Endothelial cell (in vitro differentiated cells): ENCODE measurements at regions not wholly inside any gene's neighbourhood (a gene's known extent, or its start where the extent isn't known, plus 50 kb on each side); places are given as distances from the start of the nearest gene placed in this dataset.

ENCODE experiments used
- DNase-seq: peaks from one replicate; pipeline ENCODE4 v3.0.0; 2021; ENCODE audit warnings: low spot score
- H3K27ac Mint-ChIP-seq: one replicate; pipeline ENCODE4 v1.8.0; 2021; ENCODE audit warnings: mixed read lengths, inconsistent platforms; ENCODE audit not compliant: unreplicated experiment
- H3K27me3 Mint-ChIP-seq: one replicate; pipeline ENCODE4 v1.8.0; 2021; ENCODE audit warnings: mild to moderate bottlenecking, moderate library complexity, mixed read lengths, inconsistent platforms; ENCODE audit not compliant: unreplicated experiment
- H3K36me3 Mint-ChIP-seq: one replicate; pipeline ENCODE4 v1.8.0; 2021; ENCODE audit warnings: mild to moderate bottlenecking, low read depth, mixed read lengths, inconsistent platforms; ENCODE audit not compliant: unreplicated experiment
- H3K4me1 Mint-ChIP-seq: one replicate; pipeline ENCODE4 v1.8.0; 2021; ENCODE audit warnings: mild to moderate bottlenecking, mixed read lengths, inconsistent platforms; ENCODE audit not compliant: unreplicated experiment
- H3K4me3 Mint-ChIP-seq: one replicate; pipeline ENCODE4 v1.8.0; 2021; ENCODE audit warnings: mild to moderate bottlenecking, mixed read lengths, inconsistent platforms; ENCODE audit not compliant: unreplicated experiment
- H3K9me3 Mint-ChIP-seq: one replicate; pipeline ENCODE4 v1.8.0; 2021; ENCODE audit warnings: mixed read lengths, inconsistent platforms; ENCODE audit not compliant: unreplicated experiment
- CTCF ChIP-seq: fragments of 200-600 bp; sonication (generic); IDR thresholded peaks from one replicate; pipeline ENCODE4 v1.5.0; 2021; ENCODE audit warnings: antibody characterized with exemption; ENCODE audit not compliant: unreplicated experiment

- no peak for DNase-seq
- Mint-ChIP-seq H3K4me1 (no peaks in the 10 kb centered on the region), H3K9me3 (no peaks in the 10 kb centered on the region), H3K4me3 (no peak overlapping the region), H3K36me3 (no peaks in the 10 kb centered on the region), H3K27me3 (no peaks in the 10 kb centered on the region), H3K27ac (no peak overlapping the region)
- TF ChIP-seq CTCF, result no peak
These were observed 227.8 kb upstream of the TRPM3 start for GRCh38 chr9:71349218-71349617.

- Mint-ChIP-seq H3K36me3 (peaks cover 3% of the 10 kb centered on the region), H3K9me3 (no peaks in the 10 kb centered on the region), H3K27ac (no peak overlapping the region), H3K4me1 (no peaks in the 10 kb centered on the region), H3K27me3 (no peaks in the 10 kb centered on the region), H3K4me3 (no peak overlapping the region)
- DNase-seq, result no peak
- no peak for TF ChIP-seq CTCF
These were observed 211.9 kb upstream of the TRPM3 start for GRCh38 chr9:71333321-71333720.

GRCh38 chr9:71331603-71332002 lies 210.2 kb upstream of the TRPM3 start:
- Mint-ChIP-seq H3K9me3 (no peaks in the 10 kb centered on the region), H3K36me3 (peaks cover 3% of the 10 kb centered on the region), H3K4me3 (no peak overlapping the region), H3K27ac (no peak overlapping the region), H3K4me1 (no peaks in the 10 kb centered on the region), H3K27me3 (no peaks in the 10 kb centered on the region)
- no peak for TF ChIP-seq CTCF
- DNase-seq, result no peak

- H3K36me3 Mint-ChIP-seq, result no peaks in the 10 kb centered on the region
- no peak for DNase-seq
- no peaks in the 10 kb centered on the region for H3K9me3 Mint-ChIP-seq
- no peak overlapping the region for H3K27ac Mint-ChIP-seq
- TF ChIP-seq CTCF, result no peak
- H3K4me1 Mint-ChIP-seq, result no peaks in the 10 kb centered on the region
- H3K4me3 Mint-ChIP-seq, result no peak overlapping the region
- H3K27me3 Mint-ChIP-seq, result no peaks in the 10 kb centered on the region
These were observed 208.5 kb upstream of the TRPM3 start for GRCh38 chr9:71329873-71330272.

- DNase-seq, result no peak
- H3K4me3 Mint-ChIP-seq, result no peak overlapping the region
- no peaks in the 10 kb centered on the region for H3K9me3 Mint-ChIP-seq
- H3K27me3 Mint-ChIP-seq, result no peaks in the 10 kb centered on the region
- no peak for TF ChIP-seq CTCF
- H3K36me3 Mint-ChIP-seq, result no peaks in the 10 kb centered on the region
- H3K27ac Mint-ChIP-seq, result no peak overlapping the region
- no peaks in the 10 kb centered on the region for H3K4me1 Mint-ChIP-seq
These were observed 204.9 kb upstream of the TRPM3 start for GRCh38 chr9:71326360-71326759.
